H1 (cell line): ENCODE measurements at regions not wholly inside any gene's neighbourhood (a gene's known extent, or its start where the extent isn't known, plus 50 kb on each side); places are given as distances from the start of the nearest gene placed in this dataset.

Experiments used
- CTCF ChIA-PET: fragments of 300-600 bp; sonication (Branson Sonifier 250); formaldehyde crosslinking; loops from one replicate; lab custom pipeline; 2021; ENCODE audit not compliant: partially characterized antibody; lab: Charles Lee
- POLR2A ChIA-PET: fragments of 300-600 bp; sonication (Branson Sonifier 250); formaldehyde crosslinking; loops from one replicate; lab custom pipeline; 2021; ENCODE audit warnings: inconsistent platforms; ENCODE audit not compliant: partially characterized antibody; lab: Charles Lee
- DNase-seq, 2 experiments: peaks; one replicate each; pipeline versions ENCODE4 v3.0.0 to v3.0.0-alpha.2; 2010 to 2022; ENCODE audit warnings: low spot score in 2 of 2, low read depth in 1 of 2, mixed read lengths in 1 of 2
- FAIRE-seq: peaks from 2 replicates; lab custom pipeline; 2011; peaks lifted over from hg19 to GRCh38; lab: Jason Lieb, UNC
- H2AFZ ChIP-seq: 2 replicates; pipeline ENCODE4 v1.8.1; 2012; ENCODE audit warnings: low read length, inconsistent platforms
- H2AK5ac ChIP-seq: 2 replicates; pipeline ENCODE4 v1.6.1; 2013; ENCODE audit warnings: low read depth, low read length
- H2BK120ac ChIP-seq: replicated peaks from 2 replicates; pipeline ENCODE3; 2013; ENCODE audit warnings: low read depth, low read length, inconsistent platforms
- H2BK12ac ChIP-seq: 2 replicates; pipeline ENCODE4 v1.6.1; 2013; ENCODE audit warnings: low read depth, low read length
- H2BK15ac ChIP-seq: 2 replicates; pipeline ENCODE4 v1.6.1; 2013; ENCODE audit warnings: low read length
- H2BK20ac ChIP-seq: 2 replicates; pipeline ENCODE4 v1.6.1; 2013; ENCODE audit warnings: low read length
- H2BK5ac ChIP-seq: 2 replicates; pipeline ENCODE4 v1.6.1; 2013; ENCODE audit warnings: low read depth, low read length
- H3K14ac ChIP-seq: 2 replicates; pipeline ENCODE4 v1.6.1; 2013; ENCODE audit warnings: inconsistent platforms; ENCODE audit not compliant: insufficient read length
- H3K18ac ChIP-seq: 2 replicates; pipeline ENCODE4 v1.6.1; 2013; ENCODE audit warnings: low read length; ENCODE audit errors: extremely low read depth
- H3K23ac ChIP-seq: 2 replicates; pipeline ENCODE4 v1.6.1; 2013; ENCODE audit warnings: inconsistent platforms; ENCODE audit not compliant: insufficient read length
- H3K23me2 ChIP-seq: 2 replicates; pipeline ENCODE4 v1.6.1; 2013; ENCODE audit warnings: low read depth, low read length
- H3K27ac ChIP-seq: 2 replicates; pipeline ENCODE4 v1.6.1; 2011; ENCODE audit warnings: low read depth, low read length, inconsistent platforms
- H3K27me3 ChIP-seq, 4 experiments: replicated peaks in 1 of 4; 1 replicate in 1 of 4; 2 replicates in 3 of 4; pipeline versions ENCODE4 v1.6.1 to v1.8.1; 2011 to 2013; ENCODE audit warnings: low read length in 3 of 4, mild to moderate bottlenecking in 3 of 4, inconsistent platforms in 2 of 4, mixed read lengths in 2 of 4, moderate library complexity in 1 of 4; ENCODE audit not compliant: control insufficient read depth in 3 of 4, insufficient read depth in 3 of 4; ENCODE audit errors: extremely low read depth in 1 of 4
- H3K36me3 ChIP-seq, 4 experiments: 2 replicates each; pipeline versions ENCODE4 v1.6.1 to v1.8.1; 2011 to 2013; ENCODE audit warnings: mild to moderate bottlenecking in 4 of 4, low read length in 3 of 4, moderate library complexity in 2 of 4, control low read depth in 1 of 4, inconsistent platforms in 1 of 4; ENCODE audit not compliant: insufficient read depth in 4 of 4, control insufficient read depth in 2 of 4
- H3K4ac ChIP-seq: replicated peaks from 2 replicates; pipeline ENCODE3; 2013; ENCODE audit warnings: low read length, low read depth, mixed read lengths, inconsistent platforms; ENCODE audit not compliant: insufficient read length
- H3K4me1 ChIP-seq, 4 experiments: replicated peaks in 1 of 4; 1 replicate in 1 of 4; 2 replicates in 3 of 4; pipeline versions ENCODE4 v1.6.1 to v1.8.1; 2011 to 2013; ENCODE audit warnings: low read length in 3 of 4, inconsistent platforms in 2 of 4, mixed read lengths in 1 of 4; ENCODE audit not compliant: insufficient read depth in 4 of 4, control insufficient read depth in 3 of 4
- H3K4me2 ChIP-seq, 2 experiments: 2 replicates each; pipeline versions ENCODE4 v1.6.1 to v1.8.1; 2011 to 2013; ENCODE audit warnings: low read depth in 2 of 2, low read length in 2 of 2, control low read depth in 1 of 2, inconsistent platforms in 1 of 2, mild to moderate bottlenecking in 1 of 2; ENCODE audit not compliant: insufficient read depth in 1 of 2
- H3K4me3 ChIP-seq, 4 experiments: fragments of 200-600, 300-600 bp in 1 of 4; sonication (generic), shearing (Covaris generic), sonication (Bioruptor Twin) in 1 of 4; 2 replicates each; pipeline versions ENCODE4 v1.5.1 to v1.8.1; 2011 to 2016; ENCODE audit warnings: low read length in 4 of 4, low read depth in 3 of 4, control low read depth in 2 of 4, inconsistent platforms in 2 of 4, mild to moderate bottlenecking in 2 of 4, mixed read lengths in 1 of 4, moderate library complexity in 1 of 4; ENCODE audit not compliant: insufficient read depth in 2 of 4; ENCODE audit errors: extremely low read depth in 1 of 4
- H3K56ac ChIP-seq: replicated peaks from 2 replicates; pipeline ENCODE3; 2013; ENCODE audit warnings: low read depth, mild to moderate bottlenecking, mixed read lengths, low read length, inconsistent platforms; ENCODE audit not compliant: insufficient read length
- H3K79me1 ChIP-seq: 2 replicates; pipeline ENCODE4 v1.6.1; 2013; ENCODE audit warnings: low read depth, low read length, control low read depth
- H3K79me2 ChIP-seq, 2 experiments: 2 replicates each; pipeline versions ENCODE4 v1.6.1 to v1.8.1; 2012 to 2013; ENCODE audit warnings: low read length in 2 of 2, mild to moderate bottlenecking in 2 of 2, inconsistent platforms in 1 of 2; ENCODE audit not compliant: insufficient read depth in 2 of 2, control insufficient read depth in 1 of 2
- H3K9ac ChIP-seq, 4 experiments: replicated peaks in 1 of 4; 1 replicate in 1 of 4; 2 replicates in 3 of 4; pipeline versions ENCODE4 v1.6.1 to v1.8.1; 2011 to 2013; ENCODE audit warnings: low read depth in 3 of 4, low read length in 3 of 4, control low read depth in 2 of 4, mild to moderate bottlenecking in 2 of 4, moderate library complexity in 2 of 4, inconsistent platforms in 1 of 4; ENCODE audit errors: extremely low read depth in 1 of 4
- H3K9me3 ChIP-seq, 2 experiments: 2 replicates each; pipeline versions ENCODE4 v1.6.1 to v1.8.1; 2012 to 2013; ENCODE audit warnings: mild to moderate bottlenecking in 2 of 2, moderate library complexity in 2 of 2, control low read depth in 1 of 2, inconsistent platforms in 1 of 2, low read depth in 1 of 2, low read length in 1 of 2, mixed read lengths in 1 of 2; ENCODE audit not compliant: insufficient read depth in 2 of 2
- H4K20me1 ChIP-seq, 2 experiments: replicated peaks in 1 of 2; 2 replicates each; pipeline versions ENCODE3 to v1.8.1; 2011 to 2013; ENCODE audit warnings: inconsistent platforms in 2 of 2, low read length in 2 of 2, mild to moderate bottlenecking in 1 of 2; ENCODE audit not compliant: insufficient read depth in 2 of 2, control insufficient read depth in 1 of 2
- H4K5ac ChIP-seq: 2 replicates; pipeline ENCODE4 v1.6.1; 2013; ENCODE audit warnings: low read length, low read depth, mixed read lengths, inconsistent platforms; ENCODE audit not compliant: insufficient read length
- H4K8ac ChIP-seq: 2 replicates; pipeline ENCODE4 v1.8.0; 2013; ENCODE audit warnings: mild to moderate bottlenecking, moderate library complexity, low read length, inconsistent platforms; ENCODE audit not compliant: insufficient read depth; ENCODE audit errors: extremely low read depth
- H4K91ac ChIP-seq: replicated peaks from 2 replicates; pipeline ENCODE3; 2013; ENCODE audit warnings: low read length, mixed read lengths, inconsistent platforms; ENCODE audit not compliant: insufficient read length
- SIX5 ChIP-seq: IDR thresholded peaks from 2 replicates; pipeline ENCODE4 v1.6.1; 2011; ENCODE audit warnings: mild to moderate bottlenecking, low read depth, low read length
- WGBS, 2 experiments: shearing (Covaris generic) in 1 of 2; methylation state at CpG; one replicate each; pipeline versions ENCODE4 v1.1.6 to v1.1.7; 2013 to 2015; ENCODE audit warnings: low lambda C conversion rate in 2 of 2, mixed read lengths in 2 of 2, inconsistent platforms in 1 of 2, low coverage in 1 of 2, missing lambda C conversion rate in 1 of 2; ENCODE audit not compliant: insufficient replicate concordance in 2 of 2, insufficient coverage in 1 of 2, insufficient read length in 1 of 2; ENCODE audit errors: extremely low coverage in 1 of 2, missing lambda C conversion rate in 1 of 2; 5-methylcytosine and 5-hydroxymethylcytosine counted together
- TF ChIP-seq, protein P1 (sequence below): IDR thresholded peaks from 2 replicates; pipeline ENCODE4 v1.6.1; 2012; ENCODE audit warnings: inconsistent platforms

DNA sequence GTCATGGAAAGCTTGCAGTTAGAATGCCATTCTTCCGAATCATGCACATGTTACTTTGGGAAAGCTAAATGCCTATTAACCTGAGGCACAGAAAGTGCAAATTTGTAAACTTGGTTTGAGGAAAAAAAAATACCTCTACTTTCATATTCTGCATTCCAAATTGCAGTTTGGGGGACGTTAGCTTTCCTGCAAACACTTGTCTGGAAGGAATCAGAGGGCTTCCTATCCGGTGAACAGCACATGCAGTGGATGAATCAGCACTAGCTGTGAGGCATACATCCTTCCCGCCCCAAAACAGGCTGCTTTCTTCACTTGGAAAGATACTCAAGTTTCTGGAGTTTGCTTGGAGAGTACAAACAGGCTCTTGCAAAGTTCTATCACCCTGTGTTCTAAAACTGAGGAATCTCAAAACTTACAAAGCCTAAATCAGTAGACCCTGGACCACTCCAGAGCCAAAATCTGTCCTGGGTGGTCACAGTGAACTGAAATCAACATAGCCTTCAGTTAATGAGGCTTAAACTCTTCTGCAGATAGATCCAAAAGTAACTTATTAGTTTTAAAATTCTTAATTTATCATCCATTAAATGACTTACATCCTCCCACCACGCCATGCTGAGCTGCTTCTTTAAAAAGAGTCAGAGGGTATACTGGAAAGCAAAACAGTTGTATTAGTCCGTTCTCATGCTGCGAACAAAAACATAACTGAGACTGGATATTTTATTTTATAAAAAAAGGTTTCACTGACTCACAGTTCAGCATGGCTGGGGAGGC, 802.3 kb upstream of the ARGLU1 start:
- DNase-seq: no peak
- Histone ChIP-seq H2BK120ac (no peak overlapping the region), H3K56ac (no peak overlapping the region), H3K9me3 (no peaks in the 10 kb centered on the region), H2BK20ac (no peak overlapping the region), H3K9ac (no peak overlapping the region; a peak in 1 of 7 replicates), H3K14ac (no peak overlapping the region), H3K27ac (no peak overlapping the region), H2BK15ac (no peak overlapping the region), H3K4me3 (no peak overlapping the region), H2AK5ac (no peak overlapping the region), H3K4me2 (no peak overlapping the region), H3K79me2 (no peaks in the 10 kb centered on the region), H2BK12ac (no peak overlapping the region), H3K23me2 (no peaks in the 10 kb centered on the region; the same call in 1 of the 2 replicates), H3K36me3 (no peaks in the 10 kb centered on the region), H2AFZ (no peak overlapping the region), H2BK5ac (no peak overlapping the region), H3K4me1 (peaks cover 0 to 1% (median 0%) of the 10 kb centered on the region in 4 experiments; a peak in 1 of 7 replicates), H4K20me1 (no peaks in the 10 kb centered on the region), H4K91ac (no peak overlapping the region), H3K4ac (no peak overlapping the region), H4K8ac (no peak overlapping the region), H3K79me1 (no peaks in the 10 kb centered on the region), H3K27me3 (no peaks in the 10 kb centered on the region), H3K23ac (no peak overlapping the region), H4K5ac (no peak overlapping the region), H3K18ac (no peak overlapping the region)
- ChIA-PET POLR2A (no interaction called here), CTCF (interaction anchor here (0.6 to 2.0 kb wide), 5 partner anchors 9 to 484 kb away, joined by 3 to 5 read pairs (median 3); no protein-coding TSS in a partner anchor)
- no peak for TF ChIP-seq SIX5
- TF ChIP-seq, protein P1, sequence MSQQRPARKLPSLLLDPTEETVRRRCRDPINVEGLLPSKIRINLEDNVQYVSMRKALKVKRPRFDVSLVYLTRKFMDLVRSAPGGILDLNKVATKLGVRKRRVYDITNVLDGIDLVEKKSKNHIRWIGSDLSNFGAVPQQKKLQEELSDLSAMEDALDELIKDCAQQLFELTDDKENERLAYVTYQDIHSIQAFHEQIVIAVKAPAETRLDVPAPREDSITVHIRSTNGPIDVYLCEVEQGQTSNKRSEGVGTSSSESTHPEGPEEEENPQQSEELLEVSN: peak; percentile 38
- WGBS, 2 experiments: 83% methylated on average over 7 of the region's 7 CpGs; no CpG with 5 or more reads in 1 of the 2 experiments
- FAIRE-seq: no peak
